Right lobe of liver (tissue), 4 donors: ENCODE measurements at regions not wholly inside any gene's neighbourhood (a gene's known extent, or its start where the extent isn't known, plus 50 kb on each side); places are given as distances from the start of the nearest gene placed in this dataset.

ENCODE experiments used
- POLR2A ChIP-seq: fragments of 450-650 bp; IDR thresholded peaks from one replicate; pipeline ENCODE4 v1.6.1; 2017; ENCODE audit warnings: antibody characterized with exemption, mild to moderate bottlenecking
- TF ChIP-seq, protein P1 (sequence below), 4 donors: fragments of 200-600 bp in 3 of 4; fragments of 450-650 bp in 1 of 4; IDR thresholded peaks; one replicate each; pipeline versions ENCODE4 v1.5.1 to v1.8.0; 2016 to 2022; ENCODE audit warnings: antibody characterized with exemption in 4 of 4, mild to moderate bottlenecking in 2 of 4
- donor health status: DM: no; HTN: no; CAD: no.
- donor health status: DM: no; HTN: no; CAD: no.
- donor health status: DM: no; HTN: yes; CAD: no.

DNA sequence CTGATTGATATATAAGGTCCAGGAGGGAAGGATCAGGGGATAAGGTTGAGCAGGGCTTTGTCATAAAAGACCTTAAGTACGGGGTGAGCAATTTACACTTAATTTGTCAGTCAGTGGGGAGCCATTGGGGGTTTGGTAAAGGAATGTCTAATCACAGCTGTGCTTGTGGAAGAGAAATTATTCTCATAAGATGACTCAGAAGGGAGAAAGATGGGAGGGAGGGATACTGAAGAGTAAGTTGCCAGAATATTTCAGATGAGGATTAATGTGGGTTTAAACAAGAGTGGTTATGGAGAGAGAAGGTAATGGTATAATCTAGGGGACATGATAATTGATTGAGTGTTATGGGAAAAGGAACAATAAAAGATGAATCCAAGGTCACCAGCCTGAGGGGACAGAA lies 500.1 kb upstream of the CCDC196 start:
- TF ChIP-seq, protein P1, sequence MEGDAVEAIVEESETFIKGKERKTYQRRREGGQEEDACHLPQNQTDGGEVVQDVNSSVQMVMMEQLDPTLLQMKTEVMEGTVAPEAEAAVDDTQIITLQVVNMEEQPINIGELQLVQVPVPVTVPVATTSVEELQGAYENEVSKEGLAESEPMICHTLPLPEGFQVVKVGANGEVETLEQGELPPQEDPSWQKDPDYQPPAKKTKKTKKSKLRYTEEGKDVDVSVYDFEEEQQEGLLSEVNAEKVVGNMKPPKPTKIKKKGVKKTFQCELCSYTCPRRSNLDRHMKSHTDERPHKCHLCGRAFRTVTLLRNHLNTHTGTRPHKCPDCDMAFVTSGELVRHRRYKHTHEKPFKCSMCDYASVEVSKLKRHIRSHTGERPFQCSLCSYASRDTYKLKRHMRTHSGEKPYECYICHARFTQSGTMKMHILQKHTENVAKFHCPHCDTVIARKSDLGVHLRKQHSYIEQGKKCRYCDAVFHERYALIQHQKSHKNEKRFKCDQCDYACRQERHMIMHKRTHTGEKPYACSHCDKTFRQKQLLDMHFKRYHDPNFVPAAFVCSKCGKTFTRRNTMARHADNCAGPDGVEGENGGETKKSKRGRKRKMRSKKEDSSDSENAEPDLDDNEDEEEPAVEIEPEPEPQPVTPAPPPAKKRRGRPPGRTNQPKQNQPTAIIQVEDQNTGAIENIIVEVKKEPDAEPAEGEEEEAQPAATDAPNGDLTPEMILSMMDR (IDR thresholded peaks at IDR 0.05), result no peak
- TF ChIP-seq POLR2A, result no peak
